HepG2 (cell line): ENCODE measurements at regions not wholly inside any gene's neighbourhood (a gene's known extent, or its start where the extent isn't known, plus 50 kb on each side); places are given as distances from the start of the nearest gene placed in this dataset.

ENCODE experiments used
- ATAC-seq: fragments of 200-7000 bp; cut with Tn5 transposase; 3 replicates; pipeline ENCODE4 v1.9.1; 2020; ENCODE audit warnings: mild to moderate bottlenecking, moderate library complexity
- BruUV-seq: library from RNA; stranded (reverse); fragments of 400-500 nt; replicated peaks from 2 replicates; lab custom pipeline; 2021; lab: Mats Ljungman, UMichigan
- CTCF ChIA-PET: fragments of 300-600 bp; formaldehyde crosslinking; extraction: SDS; loops from one replicate; lab custom pipeline; 2021; ENCODE audit warnings: low total read pairs, inconsistent platforms, low intra/inter-chr PET ratio; lab: Yijun Ruan, JAX
- POLR2A ChIA-PET: fragments of 350-600 bp; sonication (Branson Sonifier 250); formaldehyde crosslinking; loops from one replicate; lab custom pipeline; 2020; ENCODE audit warnings: antibody characterized with exemption, inconsistent platforms; lab: Yijun Ruan, JAX
- DNase-seq: peaks from one replicate; pipeline ENCODE4 v3.0.0-alpha.2; 2015; ENCODE audit warnings: low spot score
- FAIRE-seq: peaks from 3 replicates; lab custom pipeline; 2011; peaks lifted over from hg19 to GRCh38; lab: Jason Lieb, UNC
- H2AFZ ChIP-seq: one replicate; pipeline ENCODE4 v1.6.1; 2011; ENCODE audit warnings: low read length, inconsistent platforms
- H3K27ac ChIP-seq: fragments of 300-600 bp; 3 replicates; pipeline ENCODE4 v1.8.0; 2011; ENCODE audit warnings: mixed run types, mild to moderate bottlenecking, mixed read lengths, low read length, inconsistent platforms; ENCODE audit not compliant: insufficient read depth; ENCODE audit errors: extremely low read length
- H3K27me3 ChIP-seq, 2 experiments: fragments of 200-600 bp in 1 of 2; 2 replicates in 1 of 2; 3 replicates in 1 of 2; pipeline versions ENCODE4 v1.6.0 to v1.8.0; 2011; ENCODE audit warnings: low read length in 2 of 2, mild to moderate bottlenecking in 2 of 2, moderate library complexity in 2 of 2, inconsistent platforms in 1 of 2; ENCODE audit not compliant: insufficient read depth in 2 of 2, control insufficient read depth in 1 of 2
- H3K36me3 ChIP-seq, 2 experiments: fragments of 200-600 bp in 1 of 2; replicated peaks in 1 of 2; 2 replicates in 1 of 2; 3 replicates in 1 of 2; pipeline versions ENCODE4 v1.5.1 to v1.8.0; 2011; ENCODE audit warnings: low read length in 2 of 2, inconsistent platforms in 1 of 2; ENCODE audit not compliant: insufficient read depth in 2 of 2, control insufficient read depth in 1 of 2
- H3K4me1 ChIP-seq: 2 replicates; pipeline ENCODE4 v1.5.1; 2012; ENCODE audit warnings: low read length, inconsistent platforms; ENCODE audit not compliant: insufficient read depth
- H3K4me2 ChIP-seq: 2 replicates; pipeline ENCODE4 v1.6.0; 2011; ENCODE audit warnings: low read depth, low read length, inconsistent platforms
- H3K4me3 ChIP-seq, 3 experiments: fragments of 200-600 bp in 1 of 3; sonication (generic), shearing (Covaris generic) in 1 of 3; replicated peaks in 1 of 3; 2 replicates each; pipeline ENCODE4 v1.5.1; 2011 to 2016; ENCODE audit warnings: low read length in 3 of 3, inconsistent platforms in 2 of 3, low read depth in 2 of 3, mild to moderate bottlenecking in 2 of 3, control low read depth in 1 of 3, mixed read lengths in 1 of 3; ENCODE audit not compliant: insufficient read depth in 1 of 3
- H3K79me2 ChIP-seq: one replicate; pipeline ENCODE4 v1.6.1; 2011; ENCODE audit warnings: low read length, inconsistent platforms; ENCODE audit not compliant: insufficient read depth
- H3K9ac ChIP-seq: 2 replicates; pipeline ENCODE4 v1.6.0; 2011; ENCODE audit warnings: mild to moderate bottlenecking, low read depth, low read length, inconsistent platforms; ENCODE audit not compliant: insufficient read depth
- H3K9me3 ChIP-seq: 2 replicates; pipeline ENCODE4 v1.5.1; 2012; ENCODE audit warnings: mild to moderate bottlenecking, low read length
- H4K20me1 ChIP-seq: 2 replicates; pipeline ENCODE4 v1.6.0; 2011; ENCODE audit warnings: inconsistent platforms, mild to moderate bottlenecking, low read length, moderate library complexity; ENCODE audit not compliant: insufficient read depth
- CCAR2 ChIP-seq: fragments of 200-400 bp; formaldehyde crosslinking; optimal IDR thresholded peaks from 2 replicates; pipeline ENCODE3; 2018; ENCODE audit warnings: low read depth, mild to moderate bottlenecking, low read length, moderate library complexity
- GTF2F1 ChIP-seq: fragments of 150-350 bp; IDR thresholded peaks from 2 replicates; pipeline ENCODE4 v1.6.1; 2014; ENCODE audit warnings: low read length
- HNRNPH1 ChIP-seq: fragments of 200-400 bp; formaldehyde crosslinking; optimal IDR thresholded peaks from 2 replicates; pipeline ENCODE3; 2017; ENCODE audit warnings: mild to moderate bottlenecking, low read depth, low read length
- KAT8 ChIP-seq: IDR thresholded peaks from 2 replicates; pipeline ENCODE4 v1.6.1; 2016; ENCODE audit warnings: missing genetic modification reagents, missing compliant biosample characterization
- KLF12 ChIP-seq: sonication (generic); formaldehyde crosslinking; IDR thresholded peaks from 2 replicates; pipeline ENCODE4 v1.4.0; 2020; ENCODE audit warnings: missing genetic modification reagents, borderline replicate concordance
- PHF21A ChIP-seq: sonication (generic); formaldehyde crosslinking; IDR thresholded peaks from 2 replicates; pipeline ENCODE4 v1.5.0; 2020; ENCODE audit warnings: mild to moderate bottlenecking, missing genetic modification reagents
- SMC3 ChIP-seq: IDR thresholded peaks from 2 replicates; pipeline ENCODE4 v1.6.1; 2011; ENCODE audit warnings: low read length, improper control_type of control experiment
- YEATS4 ChIP-seq: sonication (generic); formaldehyde crosslinking; IDR thresholded peaks from 2 replicates; pipeline ENCODE4 v1.4.0; 2020; ENCODE audit warnings: missing genetic modification reagents, borderline replicate concordance
- ZNF331 ChIP-seq: sonication (generic); formaldehyde crosslinking; IDR thresholded peaks from 2 replicates; pipeline ENCODE4 v1.4.0; 2020; ENCODE audit warnings: missing genetic modification reagents
- WGBS: methylation state at CpG from one replicate; pipeline ENCODE4 v1.1.6; 2017; ENCODE audit warnings: low lambda C conversion rate; 5-methylcytosine and 5-hydroxymethylcytosine counted together
- in situ Hi-C: cut with HindIII; loops from 2 replicates; pipeline ENCODE4 v1.10.0; 2017; ENCODE audit warnings: low pct_unique_long_range_greater_than_20kb; ENCODE audit not compliant: extremely low pct_ligation_motif_present
- intact Hi-C: fragments of 100-400 bp; cut with micrococcal nuclease; formaldehyde crosslinking; loops from one replicate; pipeline ENCODE4 v1.10.0; 2022; ENCODE audit not compliant: unreplicated experiment
- TF ChIP-seq, protein P1 (sequence below): sonication (generic); formaldehyde crosslinking; conservative IDR thresholded peaks from 2 replicates; pipeline ENCODE4 v1.4.0; 2020; ENCODE audit warnings: mild to moderate bottlenecking, missing genetic modification reagents, moderate library complexity

- no peak for DNase-seq
- Histone ChIP-seq H3K79me2 (no peaks in the 10 kb centered on the region), H3K4me1 (peaks cover 6% of the 10 kb centered on the region), H4K20me1 (no peaks in the 10 kb centered on the region), H3K4me2 (no peak overlapping the region), H3K4me3 (no peak overlapping the region), H3K9ac (no peak overlapping the region), H3K27me3 (peaks cover 6 to 67% of the 10 kb centered on the region in 2 experiments; a peak in 4 of 5 replicates), H3K36me3 (no peaks in the 10 kb centered on the region), H3K27ac (no peak overlapping the region), H3K9me3 (no peaks in the 10 kb centered on the region), H2AFZ (no peak overlapping the region)
- in situ Hi-C loops (no loop called here), intact Hi-C loops (no loop called here)
- FAIRE-seq = no peak
- WGBS = 34% methylated on average over 5 of the region's 5 CpGs
- no peak for ATAC-seq
- ChIA-PET POLR2A (no interaction called here), CTCF (no interaction called here)
- TF ChIP-seq ZNF331 (CRISPR knock-in tag) = no peak
- TF ChIP-seq HNRNPH1 = no peak
- no peak for TF ChIP-seq KAT8 (CRISPR knock-in tag)
- TF ChIP-seq YEATS4 (CRISPR knock-in tag) = no peak
- TF ChIP-seq PHF21A (CRISPR knock-in tag) = no peak
- no peak for TF ChIP-seq GTF2F1
- TF ChIP-seq SMC3 = no peak
- TF ChIP-seq CCAR2 = no peak
- TF ChIP-seq, protein P1, sequence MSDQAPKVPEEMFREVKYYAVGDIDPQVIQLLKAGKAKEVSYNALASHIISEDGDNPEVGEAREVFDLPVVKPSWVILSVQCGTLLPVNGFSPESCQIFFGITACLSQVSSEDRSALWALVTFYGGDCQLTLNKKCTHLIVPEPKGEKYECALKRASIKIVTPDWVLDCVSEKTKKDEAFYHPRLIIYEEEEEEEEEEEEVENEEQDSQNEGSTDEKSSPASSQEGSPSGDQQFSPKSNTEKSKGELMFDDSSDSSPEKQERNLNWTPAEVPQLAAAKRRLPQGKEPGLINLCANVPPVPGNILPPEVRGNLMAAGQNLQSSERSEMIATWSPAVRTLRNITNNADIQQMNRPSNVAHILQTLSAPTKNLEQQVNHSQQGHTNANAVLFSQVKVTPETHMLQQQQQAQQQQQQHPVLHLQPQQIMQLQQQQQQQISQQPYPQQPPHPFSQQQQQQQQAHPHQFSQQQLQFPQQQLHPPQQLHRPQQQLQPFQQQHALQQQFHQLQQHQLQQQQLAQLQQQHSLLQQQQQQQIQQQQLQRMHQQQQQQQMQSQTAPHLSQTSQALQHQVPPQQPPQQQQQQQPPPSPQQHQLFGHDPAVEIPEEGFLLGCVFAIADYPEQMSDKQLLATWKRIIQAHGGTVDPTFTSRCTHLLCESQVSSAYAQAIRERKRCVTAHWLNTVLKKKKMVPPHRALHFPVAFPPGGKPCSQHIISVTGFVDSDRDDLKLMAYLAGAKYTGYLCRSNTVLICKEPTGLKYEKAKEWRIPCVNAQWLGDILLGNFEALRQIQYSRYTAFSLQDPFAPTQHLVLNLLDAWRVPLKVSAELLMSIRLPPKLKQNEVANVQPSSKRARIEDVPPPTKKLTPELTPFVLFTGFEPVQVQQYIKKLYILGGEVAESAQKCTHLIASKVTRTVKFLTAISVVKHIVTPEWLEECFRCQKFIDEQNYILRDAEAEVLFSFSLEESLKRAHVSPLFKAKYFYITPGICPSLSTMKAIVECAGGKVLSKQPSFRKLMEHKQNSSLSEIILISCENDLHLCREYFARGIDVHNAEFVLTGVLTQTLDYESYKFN (CRISPR knock-in tag) = no peak
- no peak for TF ChIP-seq KLF12 (CRISPR knock-in tag)
- BruUV-seq = no TSS peak
Measured at GRCh38 chr2:100629309-100629708, 66.5 kb downstream of the PDCL3 start.
